Skeletal muscle cell (primary cell): ENCODE measurements at regions not wholly inside any gene's neighbourhood (a gene's known extent, or its start where the extent isn't known, plus 50 kb on each side); places are given as distances from the start of the nearest gene placed in this dataset.

Experiments used
- DNase-seq: peaks from one replicate; pipeline ENCODE4 v3.0.0-alpha.2; 2010; ENCODE audit warnings: low read depth
- H3K4me3 ChIP-seq: 2 replicates; pipeline ENCODE4 v1.5.1; 2011; ENCODE audit warnings: low read depth, mild to moderate bottlenecking, control low read depth, low read length, moderate library complexity

- no peak overlapping the region for H3K4me3 ChIP-seq
- no peak for DNase-seq
These were observed 52.2 kb upstream of the SPACA1 start for GRCh38 chr6:87995461-87995860.

DNA sequence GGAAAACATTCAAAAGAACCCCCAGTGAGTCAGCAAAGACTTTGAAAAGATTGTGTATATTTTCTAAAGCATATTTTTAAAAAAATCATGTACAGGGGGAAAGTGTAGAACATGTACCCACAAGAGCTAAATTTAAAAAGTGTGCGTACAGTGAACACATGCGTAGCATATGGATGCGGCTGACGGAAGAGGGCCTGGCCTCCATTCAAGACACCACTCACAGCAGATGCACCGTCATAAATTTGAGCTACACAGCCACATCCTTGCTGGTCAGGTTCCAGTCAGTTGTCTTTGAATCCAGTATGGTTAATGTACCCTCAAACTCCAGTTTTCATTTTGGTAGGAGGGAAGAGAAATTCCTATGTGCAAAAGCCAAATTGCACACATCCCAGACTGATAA lies 54.3 kb upstream of the SPACA1 start:
- no peak for DNase-seq

GRCh38 chr6:87990871-87991270 lies 56.8 kb upstream of the SPACA1 start:
- DNase-seq = no peak
- H3K4me3 ChIP-seq = no peak overlapping the region

More for the DNA sequence above, 54.3 kb upstream of the SPACA1 start:
- H3K4me3 ChIP-seq = no peak overlapping the region

DNA sequence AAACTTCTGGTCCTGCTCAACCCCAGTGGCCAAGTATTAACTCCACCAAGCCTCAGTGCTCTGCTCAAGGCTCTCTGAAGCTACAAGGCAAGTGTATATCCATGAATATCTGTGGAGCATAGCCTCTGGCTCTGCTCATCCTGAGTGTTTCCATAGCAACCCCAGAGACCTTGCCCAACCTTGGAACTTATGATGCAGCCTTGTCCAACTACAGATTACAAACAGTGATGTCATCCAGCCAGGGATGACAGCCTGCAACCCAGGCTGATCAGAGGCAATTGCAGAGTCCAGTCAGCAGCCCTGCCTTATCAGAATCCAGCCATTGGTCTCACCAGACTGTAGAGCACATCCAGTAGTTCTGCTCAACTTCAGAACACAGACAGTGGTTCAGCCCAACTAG lies 65.5 kb upstream of the SPACA1 start:
- no peak for DNase-seq
- H3K4me3 ChIP-seq = no peak overlapping the region

DNA sequence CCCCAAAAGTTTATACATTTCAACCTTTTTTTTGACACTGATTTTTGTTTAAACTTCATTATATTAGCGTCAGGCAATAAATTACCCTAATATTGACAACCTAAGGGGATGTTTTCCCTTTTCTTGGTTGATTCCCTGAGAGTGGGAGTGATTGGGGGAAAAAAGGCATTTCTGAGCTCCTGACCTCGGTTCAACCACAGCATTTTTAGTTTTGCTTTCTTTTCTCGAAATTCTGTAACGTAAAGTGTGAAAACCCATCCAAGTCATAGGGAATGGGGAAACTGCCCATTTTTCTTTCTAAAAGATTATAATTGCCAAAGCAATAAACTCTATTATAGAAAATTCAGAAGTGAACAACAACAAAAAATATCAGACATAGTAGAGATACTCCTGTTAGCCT lies 67.9 kb upstream of the SPACA1 start:
- no peak overlapping the region for H3K4me3 ChIP-seq
- DNase-seq = no peak

DNA sequence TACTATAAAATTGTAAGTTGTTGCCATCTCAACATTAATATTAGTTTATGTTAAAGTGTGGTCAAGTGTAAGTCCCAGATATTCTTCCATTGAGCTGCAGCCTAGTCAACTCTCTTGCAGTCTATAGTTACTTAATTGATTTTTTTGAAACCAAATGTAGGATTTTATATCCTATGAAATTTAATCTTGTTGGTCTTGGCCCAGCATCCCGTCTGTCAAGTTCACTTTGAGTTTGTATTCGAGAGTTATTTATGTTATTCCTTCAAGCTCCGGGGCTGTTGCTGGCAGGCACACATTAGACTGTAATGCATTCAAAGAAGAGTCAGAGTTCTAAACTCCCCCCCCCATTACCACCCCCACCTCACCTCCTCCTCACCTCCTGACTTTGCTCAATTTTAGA lies 71.0 kb upstream of the SPACA1 start:
- H3K4me3 ChIP-seq = no peak overlapping the region
- DNase-seq = no peak

DNA sequence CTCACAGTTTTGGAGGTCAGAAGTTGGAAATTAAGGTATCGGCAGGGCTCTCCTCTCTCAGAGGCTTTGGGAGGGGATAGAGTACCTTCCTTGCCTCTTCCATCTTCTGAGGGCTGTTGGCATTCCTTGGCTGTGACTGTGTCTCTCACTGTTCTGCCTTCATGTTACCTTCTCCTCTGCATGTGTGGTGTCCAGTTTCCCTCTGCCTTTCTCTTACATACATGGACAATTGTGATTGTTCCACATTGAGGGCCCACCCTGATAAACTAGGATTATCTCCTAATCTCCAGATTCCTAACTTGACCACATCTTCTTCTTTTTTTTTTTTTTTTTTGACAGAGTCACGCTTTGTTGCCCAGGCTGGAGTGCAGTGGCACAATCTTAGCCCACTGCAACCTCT lies 72.1 kb upstream of the SPACA1 start:
- H3K4me3 ChIP-seq = no peak overlapping the region

DNA sequence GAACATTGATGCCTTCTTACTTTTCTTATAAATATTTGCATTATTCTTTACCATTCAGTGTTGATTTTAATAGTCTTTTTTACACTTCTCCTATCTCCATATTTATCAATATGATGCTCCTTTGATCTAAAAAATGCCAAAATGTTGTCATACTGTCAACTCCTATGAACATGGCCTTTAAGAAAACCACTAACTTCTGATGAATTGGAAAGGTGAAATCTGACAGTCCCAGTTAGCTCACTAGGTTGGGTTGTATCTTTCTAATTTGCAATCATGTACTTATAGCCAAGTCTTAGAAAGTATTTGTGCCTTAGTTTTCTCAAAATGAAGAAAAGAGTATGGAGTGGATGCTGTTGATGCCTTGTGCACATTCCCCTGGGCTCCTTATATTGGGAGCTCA lies 75.4 kb upstream of the SPACA1 start:
- no peak for DNase-seq
- H3K4me3 ChIP-seq = no peak overlapping the region

More for the DNA sequence above, 72.1 kb upstream of the SPACA1 start:
- no peak for DNase-seq

DNA sequence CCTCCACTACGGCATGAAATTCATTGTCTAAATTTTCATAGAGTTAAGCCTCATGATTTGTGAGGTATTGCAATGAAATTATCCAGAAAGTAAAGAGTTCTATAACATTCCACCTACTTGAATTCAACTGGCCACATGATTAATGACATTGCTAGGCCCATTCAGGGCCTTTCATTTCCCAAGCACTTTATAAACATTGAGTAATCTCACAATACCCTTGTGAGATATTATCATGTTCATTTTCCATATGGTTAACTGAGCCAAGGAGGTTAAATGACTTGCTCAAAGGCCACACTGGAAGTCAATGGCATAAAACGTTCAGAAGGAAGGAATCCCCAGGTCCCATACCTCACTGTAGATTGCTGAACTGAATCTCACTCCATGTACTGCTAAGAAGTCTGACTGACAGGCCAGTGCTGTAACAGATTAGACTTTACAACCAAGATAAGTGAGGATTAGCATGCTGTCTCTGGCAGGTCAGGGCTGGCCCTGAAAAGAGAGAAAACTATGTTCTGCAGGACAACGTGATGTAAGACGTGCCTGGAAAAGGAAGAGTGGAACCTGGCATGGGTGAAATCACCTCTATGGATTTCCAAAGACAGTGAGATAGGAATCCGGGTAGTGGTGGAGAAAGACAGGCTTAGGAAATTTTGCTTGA lies 75.9 kb upstream of the SPACA1 start:
- H3K4me3 ChIP-seq = no peak overlapping the region
- DNase-seq = no peak

DNA sequence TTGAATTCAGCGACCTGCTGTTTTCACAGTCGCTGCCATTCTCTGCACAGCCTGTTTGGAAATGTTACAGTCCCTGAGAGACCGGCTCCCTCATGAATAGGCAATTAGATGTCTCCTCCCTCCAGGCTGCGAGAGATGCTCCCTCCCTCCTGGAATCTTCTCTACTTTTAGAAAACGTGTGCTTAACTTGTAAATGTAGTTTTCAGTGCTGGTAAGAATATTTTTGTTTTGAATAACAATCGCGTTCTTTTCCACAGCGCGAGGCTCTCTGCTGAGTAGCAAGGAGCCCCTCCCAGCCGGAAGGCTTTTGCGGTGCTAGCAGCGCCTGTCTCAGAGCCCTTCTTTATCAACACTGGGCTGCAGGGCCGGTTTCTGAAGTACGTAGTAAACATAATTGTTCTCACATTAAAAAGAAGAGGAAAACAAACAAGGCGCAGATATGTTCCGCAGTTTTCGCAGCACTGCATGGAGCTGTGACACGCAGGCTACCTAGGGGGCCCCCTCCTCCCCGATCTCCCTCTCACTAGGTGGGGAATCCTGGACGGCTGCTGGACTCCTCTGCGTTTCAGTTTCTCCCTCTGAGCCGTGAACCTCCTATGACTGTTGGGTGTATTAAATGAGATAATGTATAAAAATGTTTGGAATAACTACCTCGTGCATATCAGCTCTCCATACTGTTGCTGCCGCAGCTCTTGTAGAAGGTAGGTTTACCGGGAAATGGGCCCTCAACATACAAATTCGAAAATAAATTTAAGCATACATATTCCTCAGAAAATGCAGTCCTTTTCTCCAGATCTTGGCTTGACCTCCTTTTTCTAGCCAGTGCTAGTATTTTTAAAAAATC lies 79.0 kb upstream of the SPACA1 start:
- no peak for DNase-seq
- H3K4me3 ChIP-seq = peak overlapping the region; percentile 37

DNA sequence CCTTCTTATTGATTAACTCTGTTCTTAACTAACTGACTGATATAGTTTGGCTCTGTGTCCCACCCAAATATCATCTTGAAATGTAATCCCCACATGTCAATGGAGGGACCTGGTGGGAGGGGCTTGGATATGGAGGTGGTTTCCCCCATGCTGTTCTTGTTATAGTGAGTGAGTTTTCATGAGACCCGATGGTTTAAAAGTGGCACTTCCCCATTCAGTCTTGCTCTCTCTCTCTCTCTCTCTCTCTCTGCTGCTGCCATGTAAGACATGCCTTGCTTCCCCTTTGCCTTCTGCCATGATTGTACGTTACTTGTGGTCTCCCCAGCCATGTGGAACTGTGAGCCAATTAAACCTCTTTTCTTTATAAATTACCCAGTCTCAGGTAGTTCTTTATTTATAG lies 81.8 kb upstream of the SPACA1 start:
- no peak for DNase-seq
- H3K4me3 ChIP-seq = no peak overlapping the region

DNA sequence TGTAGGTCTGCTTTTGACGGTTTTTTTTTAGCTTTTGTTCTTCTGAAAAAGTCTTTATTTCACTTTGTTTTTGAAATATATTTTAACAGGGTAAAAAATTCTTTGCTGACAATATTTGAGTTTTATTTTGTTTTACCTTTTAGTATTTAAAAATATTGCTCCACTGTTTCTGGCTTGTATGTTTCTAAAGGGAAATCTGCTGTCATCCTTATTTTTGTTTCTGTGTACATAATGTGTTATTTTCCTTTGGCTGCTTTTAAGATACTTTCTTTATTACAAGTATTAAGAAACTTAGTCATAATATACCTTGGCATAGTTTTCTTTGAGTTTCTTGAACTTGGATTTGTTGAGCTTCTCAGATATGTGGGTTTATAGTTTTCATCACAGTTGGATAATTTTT lies 88.6 kb upstream of the SPACA1 start:
- no peak for DNase-seq
- H3K4me3 ChIP-seq = no peak overlapping the region

GRCh38 chr6:87951751-87952150 lies 95.9 kb upstream of the SPACA1 start:
- H3K4me3 ChIP-seq = no peak overlapping the region

DNA sequence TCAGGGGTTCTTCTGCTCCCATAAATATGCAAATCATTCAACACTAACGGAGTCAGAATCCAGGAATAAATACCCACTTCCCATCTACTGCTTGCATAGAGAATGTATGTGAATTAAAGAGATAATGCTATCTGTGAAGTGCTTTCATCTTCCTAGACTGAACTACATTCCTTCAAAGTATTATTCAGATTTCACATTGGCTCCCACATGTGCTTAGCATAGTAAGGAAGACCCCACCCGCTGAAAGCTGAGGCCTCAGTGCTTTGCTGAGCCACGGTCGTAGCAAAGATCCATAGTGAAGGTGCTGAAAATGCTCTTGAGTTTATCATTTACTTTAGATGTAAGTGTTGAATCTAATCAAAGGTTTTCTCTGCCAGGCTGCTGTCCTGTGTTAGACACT lies 97.0 kb upstream of the SPACA1 start:
- H3K4me3 ChIP-seq = no peak overlapping the region
- no peak for DNase-seq

More at GRCh38 chr6:87951751-87952150, 95.9 kb upstream of the SPACA1 start:
- no peak for DNase-seq

GRCh38 chr6:87949194-87949593 lies 98.4 kb upstream of the SPACA1 start:
- no peak overlapping the region for H3K4me3 ChIP-seq
- no peak for DNase-seq

GRCh38 chr6:87946669-87947068 lies 101.0 kb upstream of the SPACA1 start:
- no peak for DNase-seq
- no peak overlapping the region for H3K4me3 ChIP-seq

GRCh38 chr6:87945966-87946365 lies 101.7 kb upstream of the SPACA1 start:
- DNase-seq = no peak
- no peak overlapping the region for H3K4me3 ChIP-seq

DNA sequence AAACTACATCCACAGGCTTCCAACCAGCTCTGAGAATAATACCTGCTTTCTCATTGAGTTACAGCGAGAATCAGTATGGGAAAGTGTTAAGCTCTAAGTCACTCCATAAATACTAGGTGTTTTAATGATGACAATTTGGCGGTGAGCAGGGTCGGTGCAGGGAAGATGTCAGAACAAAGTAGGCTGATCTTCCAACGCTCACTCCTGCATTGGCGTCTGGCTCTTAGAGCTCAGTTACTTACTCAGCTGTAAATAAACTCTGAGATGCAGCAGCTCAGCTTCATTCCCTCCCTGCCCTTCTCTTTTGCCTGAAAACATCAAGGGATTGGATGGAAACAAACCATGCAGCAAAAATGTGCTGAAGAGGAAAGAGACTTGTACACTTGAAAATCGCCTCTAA lies 102.5 kb upstream of the SPACA1 start:
- DNase-seq = no peak
- no peak overlapping the region for H3K4me3 ChIP-seq

DNA sequence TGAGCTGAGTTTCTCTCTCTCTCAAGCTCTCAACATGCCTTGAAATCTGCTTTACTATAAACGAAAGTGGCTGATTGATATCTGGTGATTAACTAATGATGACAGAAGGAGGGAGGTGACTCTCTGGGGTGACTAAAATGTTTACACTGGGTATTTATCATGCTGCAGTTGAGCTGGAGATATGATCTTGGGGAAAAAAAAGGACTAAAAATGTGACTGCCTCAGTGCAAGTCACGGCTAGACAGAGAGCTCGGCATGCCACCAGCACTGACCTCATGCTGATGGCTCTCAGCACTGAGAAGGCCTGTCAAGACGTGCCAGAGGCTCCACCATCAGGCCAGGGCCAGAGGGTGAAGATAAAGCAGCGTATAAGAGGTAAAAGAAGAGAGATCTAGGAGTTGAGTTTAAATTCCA lies 103.1 kb upstream of the SPACA1 start:
- no peak overlapping the region for H3K4me3 ChIP-seq
- no peak for DNase-seq

DNA sequence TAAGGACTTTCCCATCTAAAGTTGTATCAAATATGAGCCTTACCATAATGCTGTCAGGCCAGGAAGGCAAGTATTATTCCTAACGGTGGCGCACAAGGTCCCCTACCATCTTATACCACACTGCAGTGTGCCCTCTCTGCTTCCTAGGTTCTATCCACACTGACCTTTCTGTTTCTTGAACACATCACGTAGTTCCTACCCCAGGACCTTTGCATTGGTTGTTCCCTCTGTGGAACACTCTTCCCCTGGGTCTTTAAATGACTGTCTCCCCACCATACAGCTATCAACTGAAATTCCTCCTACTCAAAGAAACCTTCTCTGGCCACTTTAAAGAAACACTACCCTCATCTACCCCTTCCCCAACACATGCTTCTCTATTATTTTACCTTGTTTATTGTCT lies 104.5 kb upstream of the SPACA1 start:
- no peak for DNase-seq
- no peak overlapping the region for H3K4me3 ChIP-seq
